GM19193 (cell line): ENCODE measurements at regions not wholly inside any gene's neighbourhood (a gene's known extent, or its start where the extent isn't known, plus 50 kb on each side); places are given as distances from the start of the nearest gene placed in this dataset.

ENCODE experiments used
- POLR2A ChIP-seq: IDR thresholded peaks from 4 replicates; pipeline ENCODE4 v1.6.1; 2011; ENCODE audit not compliant: insufficient read depth, insufficient read length; ENCODE audit errors: extremely low read depth

DNA sequence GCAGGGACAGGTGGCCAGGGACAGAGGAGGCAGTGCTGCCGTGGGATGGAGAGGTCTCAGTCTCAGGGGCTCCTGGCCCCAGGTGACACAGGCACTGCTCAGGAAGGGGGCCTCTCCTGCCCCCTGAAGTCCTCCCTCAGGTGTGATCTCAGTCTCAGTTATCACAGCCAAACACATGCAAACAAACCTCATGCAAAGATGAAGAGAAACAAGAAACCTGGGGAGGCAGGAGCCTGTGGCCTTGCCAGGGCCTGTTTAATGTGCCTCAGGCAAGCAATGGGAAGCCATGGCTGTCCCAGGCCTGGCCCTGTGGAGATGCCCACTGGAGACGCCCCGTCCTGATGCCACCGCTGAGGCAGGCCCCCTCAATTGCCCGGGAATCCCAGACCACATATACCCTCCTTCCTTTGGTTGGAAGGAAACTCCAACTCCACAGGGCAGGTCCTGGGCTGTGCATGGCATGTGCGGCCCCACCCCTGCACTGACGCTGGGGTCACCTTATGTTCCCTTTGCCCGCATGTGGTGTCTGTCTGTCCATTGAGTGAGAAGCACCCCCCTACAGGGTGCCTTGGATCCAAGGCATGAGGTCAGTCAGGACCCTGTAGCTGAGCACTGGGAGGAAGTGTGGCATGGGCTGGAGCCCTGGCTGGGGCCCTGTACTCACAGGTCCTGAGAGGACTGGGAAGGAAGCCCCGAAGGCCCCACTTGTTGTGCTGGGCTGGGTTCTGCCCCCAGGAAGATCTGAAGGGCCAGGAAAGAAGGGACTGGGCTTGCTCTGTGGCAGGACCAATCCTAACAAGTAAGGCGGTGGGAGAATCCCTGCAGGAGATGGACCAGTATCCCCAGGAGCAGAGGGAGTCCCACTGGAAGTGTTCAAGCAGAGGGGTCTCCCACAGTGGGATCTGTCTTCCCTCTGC, 68.8 kb upstream of the RAB6C start:
- TF ChIP-seq POLR2A: no peak

DNA sequence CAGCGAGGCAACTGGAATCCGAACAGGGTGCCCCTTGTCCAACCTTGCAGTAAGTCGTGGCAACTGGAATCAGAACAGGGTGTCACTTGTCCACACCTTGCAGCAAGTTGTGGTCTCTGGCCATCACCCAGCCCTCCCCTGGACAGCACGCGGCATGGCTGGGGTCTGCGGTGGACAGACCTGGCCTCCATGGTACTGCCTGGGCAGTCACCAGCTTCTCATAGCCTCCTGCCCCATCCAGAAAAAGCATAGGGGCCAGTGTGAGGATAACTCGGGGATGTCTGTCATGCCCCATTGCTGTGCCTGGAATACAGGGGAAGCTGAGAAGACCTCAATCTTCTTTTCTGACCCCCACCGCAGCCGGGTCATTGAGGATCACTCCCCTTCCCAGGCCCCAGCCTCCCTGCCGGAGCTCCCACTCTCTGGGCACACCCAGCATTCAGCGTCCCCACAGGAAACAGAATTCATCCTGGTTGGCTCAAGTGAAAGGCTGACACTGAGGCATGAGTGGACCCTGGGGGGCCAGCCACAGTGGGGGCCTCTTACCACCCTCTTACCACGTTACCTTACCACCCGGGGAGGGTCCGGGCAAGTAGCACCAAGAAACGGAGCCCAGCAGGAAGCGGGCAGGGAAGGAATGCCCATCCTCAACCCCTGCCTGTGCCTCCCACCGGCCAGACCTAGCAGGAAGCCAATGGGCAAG, 68.0 kb upstream of the RAB6C start:
- no peak for TF ChIP-seq POLR2A

DNA sequence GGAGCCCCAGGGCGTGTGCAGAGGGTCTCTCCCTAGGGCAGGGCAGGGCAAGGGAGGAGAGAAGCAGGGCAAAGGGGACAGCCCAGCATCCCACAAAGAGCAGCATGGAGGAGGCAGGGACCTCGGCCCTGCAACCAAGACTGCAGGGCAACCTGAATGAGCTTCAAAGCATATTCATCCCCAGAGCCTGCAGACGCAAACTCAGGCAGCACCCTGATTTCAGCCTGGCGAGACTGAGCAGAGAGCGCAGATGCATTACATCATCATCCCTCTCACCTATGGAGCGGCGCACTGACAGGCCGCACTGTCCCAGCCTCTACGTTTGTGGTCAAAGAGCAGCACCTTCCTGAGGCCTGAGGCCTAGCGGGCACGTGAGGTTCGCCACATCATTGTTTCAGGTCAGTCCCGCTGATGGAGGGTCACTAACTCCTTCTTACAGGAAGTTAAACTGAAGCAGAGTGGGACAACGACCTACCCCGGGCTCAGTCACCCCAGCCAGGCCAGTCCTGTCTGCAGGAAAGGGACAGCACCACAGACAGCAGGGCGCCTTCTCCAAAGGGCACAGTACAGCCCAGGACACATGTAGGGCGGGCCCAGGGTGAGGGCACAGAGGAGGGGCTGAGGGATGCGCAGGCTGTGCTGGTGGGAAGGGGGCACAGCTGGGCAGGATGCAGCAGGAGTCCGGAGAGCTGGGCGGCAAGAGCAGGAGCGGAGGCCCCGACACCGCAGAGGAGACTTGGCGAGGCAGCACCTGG, 67.2 kb upstream of the RAB6C start:
- no peak for TF ChIP-seq POLR2A

DNA sequence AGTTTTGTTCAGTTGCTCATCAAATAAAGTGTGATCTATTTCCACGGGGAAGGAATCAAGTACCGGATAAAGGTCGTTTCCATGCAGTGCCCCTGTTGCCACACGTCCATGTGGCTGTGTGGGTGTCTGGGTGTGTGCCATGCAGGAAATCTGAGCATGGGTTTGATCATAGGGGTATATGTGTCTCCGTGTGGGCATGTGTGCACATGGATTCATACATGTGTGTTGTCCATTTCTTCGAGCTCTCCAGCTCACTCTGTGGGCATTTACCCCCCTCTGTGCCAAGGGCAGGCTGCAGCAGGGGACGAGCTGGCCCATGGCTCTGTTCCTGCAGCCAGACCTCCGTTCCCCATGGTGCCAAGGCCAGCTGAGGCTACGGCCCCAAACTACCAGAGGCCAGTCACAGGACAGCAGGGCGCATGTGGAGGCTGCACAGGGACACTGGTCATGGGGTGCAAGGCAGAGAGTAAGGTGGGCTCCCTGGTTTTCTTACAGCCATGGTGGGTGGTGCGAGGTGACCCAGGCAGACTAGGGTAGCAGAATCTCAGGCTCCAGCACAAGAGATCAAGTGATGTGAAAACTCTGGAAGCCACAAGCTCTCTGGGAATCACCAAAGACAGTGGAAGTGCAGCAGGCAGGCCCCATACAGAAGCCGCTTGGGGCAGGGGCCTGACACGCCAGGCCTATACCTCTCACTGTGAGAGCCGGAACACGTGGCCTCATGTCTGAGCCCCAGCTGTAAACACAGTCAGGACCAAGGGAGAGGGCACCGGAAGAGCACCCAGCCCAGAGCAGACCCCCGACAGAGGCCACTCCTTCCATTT, 66.4 kb upstream of the RAB6C start:
- TF ChIP-seq POLR2A: no peak

DNA sequence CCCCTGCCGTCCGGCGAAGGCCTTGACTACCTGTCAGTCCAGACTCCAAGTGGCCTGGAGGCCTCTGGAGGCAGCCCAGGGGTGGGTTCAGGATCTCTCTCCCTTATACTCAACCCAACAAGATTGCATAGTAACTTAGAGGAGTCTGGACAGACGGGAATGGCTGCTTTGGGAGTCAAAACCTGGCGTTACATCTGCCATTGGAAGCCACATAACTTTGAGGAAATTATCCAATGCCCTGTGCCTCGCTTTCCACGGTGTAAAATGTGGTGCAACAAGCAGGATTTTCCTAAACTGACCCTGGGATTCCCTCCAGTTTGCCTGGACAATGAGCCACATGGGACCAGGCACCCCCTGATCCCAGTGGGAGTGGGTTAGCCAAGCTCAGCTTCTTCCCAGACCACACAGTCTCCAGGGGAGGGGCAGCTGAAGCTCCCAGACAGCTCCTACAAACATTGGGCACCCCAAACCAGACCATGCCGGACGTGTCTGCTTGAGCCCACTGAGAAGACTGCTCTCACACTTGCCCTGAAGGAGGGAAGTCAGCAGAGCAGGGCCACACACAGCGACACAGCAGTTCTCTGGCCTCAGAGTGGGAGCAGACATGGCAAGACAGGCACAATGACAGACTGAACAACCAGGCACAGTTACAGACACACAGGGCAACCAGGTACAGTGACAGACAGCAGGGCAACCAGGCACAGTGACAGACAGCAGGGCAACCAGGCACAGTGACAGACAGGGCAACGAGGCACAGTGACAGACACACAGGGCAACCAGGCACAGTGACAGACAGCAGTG, 65.6 kb upstream of the RAB6C start:
- TF ChIP-seq POLR2A: no peak

DNA sequence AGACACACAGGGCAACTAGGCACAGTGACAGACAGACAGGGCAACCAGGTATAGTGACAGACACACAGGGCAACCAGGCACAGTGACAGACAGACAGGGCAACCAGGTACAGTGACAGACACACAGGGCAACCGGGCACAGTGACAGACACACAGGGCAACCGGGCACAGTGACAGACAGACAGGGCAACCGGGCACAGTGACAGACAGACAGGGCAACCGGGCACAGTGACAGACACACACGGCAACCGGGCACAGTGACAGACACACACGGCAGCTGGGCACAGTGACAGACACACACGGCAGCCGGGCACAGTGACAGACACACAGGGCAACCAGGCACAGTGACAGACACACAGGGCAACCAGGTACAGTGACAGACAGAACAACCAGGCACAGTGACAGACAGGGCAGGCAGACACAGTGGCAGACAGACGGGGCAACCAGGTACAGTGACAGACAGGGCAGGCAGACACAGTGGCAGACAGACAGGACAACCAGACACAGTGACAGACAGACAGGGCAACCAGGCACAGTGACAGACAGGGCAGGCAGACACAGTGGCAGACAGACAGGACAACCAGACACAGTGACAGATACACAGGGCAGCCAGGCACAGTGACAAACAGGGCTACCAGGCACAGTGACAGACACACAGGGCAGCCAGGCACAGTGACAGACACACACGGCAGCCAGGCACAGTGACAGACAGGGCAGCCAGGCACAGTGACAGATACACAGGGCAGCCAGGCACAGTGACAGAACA, 64.7 kb upstream of the RAB6C start:
- TF ChIP-seq POLR2A: no peak

DNA sequence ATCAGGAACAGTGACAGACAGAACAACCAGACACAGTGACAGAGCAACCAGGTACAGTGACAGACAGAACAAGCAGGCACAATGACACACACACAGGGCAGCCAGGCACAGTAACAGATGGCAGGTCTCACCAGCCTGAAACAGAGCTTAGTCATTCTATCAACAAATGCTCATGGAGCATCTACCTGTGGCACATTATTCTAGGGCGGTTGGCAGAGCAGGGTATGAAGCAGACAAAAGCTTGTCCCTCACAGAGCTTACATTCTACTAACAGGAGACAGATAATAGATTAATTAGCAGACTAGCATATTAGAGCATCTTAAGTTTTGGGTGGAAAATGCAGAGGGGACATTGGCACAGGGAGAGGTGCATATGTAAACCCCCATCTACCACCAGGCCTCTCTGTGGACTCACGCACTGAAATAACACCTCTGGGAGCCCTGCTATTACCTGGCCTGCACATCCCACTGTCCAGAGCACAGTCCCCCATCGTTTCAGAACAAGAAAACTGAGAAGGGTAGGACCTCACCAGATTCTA, 64.1 kb upstream of the RAB6C start:
- no peak for TF ChIP-seq POLR2A

DNA sequence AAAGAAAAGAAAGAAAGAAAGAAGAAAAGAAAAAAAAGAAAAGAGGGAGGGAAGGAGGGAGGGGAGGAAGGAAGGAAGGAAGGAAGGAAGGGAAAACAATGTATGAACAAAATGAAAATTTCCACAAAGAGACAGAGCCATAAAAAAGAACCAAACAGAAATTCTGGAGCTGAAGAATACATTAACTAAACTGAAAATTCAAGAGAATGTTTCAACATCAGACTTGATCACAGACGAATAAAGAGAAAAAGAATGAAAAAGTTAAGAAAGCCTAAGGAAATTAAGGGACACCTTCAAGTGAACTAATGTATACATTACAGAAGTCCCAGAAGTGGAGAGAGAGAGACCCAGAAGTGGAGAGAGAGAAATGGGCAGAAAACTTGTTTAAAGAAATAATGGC, 60.9 kb upstream of the RAB6C start:
- no peak for TF ChIP-seq POLR2A

DNA sequence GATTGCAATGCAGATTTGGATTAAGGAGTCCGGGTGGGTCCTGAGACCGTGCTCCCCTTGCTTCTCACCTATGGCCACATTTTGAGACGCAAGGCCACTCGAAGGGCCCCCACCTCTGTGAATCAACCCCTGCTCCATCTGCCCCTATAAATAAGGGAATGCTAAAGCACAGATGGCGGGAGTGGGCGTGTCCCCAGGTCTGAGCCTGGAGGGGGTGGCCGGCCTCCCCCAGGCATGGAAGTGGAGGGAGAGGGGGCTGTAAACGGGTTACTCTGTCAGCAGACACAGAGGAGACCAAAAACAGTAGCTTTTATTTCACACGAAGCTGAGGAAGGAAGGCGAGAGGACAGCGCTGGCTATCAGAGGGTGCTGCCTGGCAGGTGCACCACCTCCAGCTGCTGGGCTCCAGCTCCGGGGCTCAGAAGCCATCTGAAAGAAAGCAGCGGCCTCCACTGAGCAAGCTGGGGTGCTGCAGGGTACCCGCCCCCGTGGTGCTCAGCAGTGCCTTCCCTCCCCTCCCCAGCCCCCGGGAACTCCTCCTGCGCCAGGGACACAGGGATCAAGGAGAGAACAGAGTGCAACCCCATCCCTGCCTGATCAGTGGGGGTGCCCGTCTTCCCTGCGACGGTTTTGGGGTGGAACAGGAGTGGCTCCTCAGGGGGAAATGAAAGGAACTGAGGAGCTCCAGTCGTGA, 56.7 kb upstream of the RAB6C start:
- no peak for TF ChIP-seq POLR2A

DNA sequence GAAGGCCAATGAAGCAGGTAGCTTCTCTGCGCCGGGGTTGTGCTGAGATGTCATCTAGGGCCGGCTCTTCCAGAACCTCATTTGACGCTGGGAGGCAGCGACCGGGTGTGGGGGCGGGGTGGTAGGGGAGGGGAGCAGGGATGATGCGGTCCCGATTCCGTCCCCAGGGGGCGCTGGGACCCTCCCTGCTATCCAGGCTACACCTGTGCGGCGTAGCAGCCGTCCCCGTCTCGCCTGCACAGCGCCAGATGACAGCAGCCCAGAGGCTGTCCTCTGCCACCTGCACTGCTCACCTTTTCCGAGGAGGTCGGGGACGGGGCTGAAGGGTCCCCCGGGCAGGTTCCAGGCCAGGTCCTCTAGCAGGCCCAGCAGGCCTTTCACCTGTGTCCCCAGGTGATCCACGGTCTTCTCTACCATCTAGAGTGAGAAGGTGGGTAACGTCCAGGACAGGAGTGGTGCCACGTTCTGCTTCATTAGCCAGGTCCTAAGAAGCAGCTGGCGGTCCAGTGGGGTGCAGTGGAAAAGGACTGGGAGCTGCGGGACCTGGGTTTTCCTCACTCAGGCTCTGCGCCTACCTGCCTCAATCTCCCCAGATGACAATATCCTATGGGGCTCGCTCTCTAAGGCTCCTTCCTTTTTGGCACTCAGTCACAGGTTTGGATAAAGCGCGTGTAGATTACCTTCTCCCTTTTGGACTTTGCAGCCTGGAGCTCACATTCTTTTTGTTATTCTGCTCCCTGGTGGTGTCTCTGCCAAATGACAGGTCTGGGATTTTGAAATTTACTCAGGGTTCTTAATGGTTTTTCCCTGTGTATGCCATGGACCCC, 56.0 kb upstream of the RAB6C start:
- TF ChIP-seq POLR2A: no peak

DNA sequence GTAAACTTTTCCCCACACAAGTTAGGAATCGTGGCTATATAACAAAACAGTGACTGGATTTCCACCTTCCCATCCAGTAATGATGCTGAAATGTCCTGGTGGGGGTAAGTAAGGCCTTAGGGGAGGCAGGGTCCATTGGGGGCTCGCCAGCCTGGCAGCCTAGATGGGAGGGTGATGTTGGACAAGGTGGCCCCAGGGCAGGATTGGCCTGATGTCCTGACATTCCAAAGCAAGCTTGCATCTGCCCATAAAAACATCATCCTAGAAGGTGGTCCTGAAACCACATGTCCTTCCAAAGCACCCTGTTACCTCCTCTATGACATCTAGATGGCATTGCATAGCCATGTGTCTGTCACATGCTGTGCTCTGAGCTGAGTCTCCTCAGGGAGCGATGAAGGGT, 54.1 kb upstream of the RAB6C start:
- TF ChIP-seq POLR2A: no peak
